ENCODE measurements at regions not wholly inside any gene's neighbourhood (a gene's known extent, or its start where the extent isn't known, plus 50 kb on each side); places are given as distances from the start of the nearest gene placed in this dataset.

- Histone ChIP-seq H3K27me3 (replicated peaks in 1 of 4; ENCODE audit: control extremely low read depth in 1 of 4, control insufficient read depth in 3 of 4, insufficient read depth in 4 of 4, low read length in 3 of 4) (no peaks in the 10 kb centered on the region), H2AFZ (ENCODE audit: insufficient read depth, low read depth, low read length, poor library complexity, severe bottlenecking) (no peak overlapping the region), H3K27ac (ENCODE audit: low read length in 2 of 2) (no peak overlapping the region), H3K9ac (ENCODE audit: low read length) (no peak overlapping the region), H3K9me3 (ENCODE audit: control extremely low read depth in 1 of 3, control insufficient read depth in 2 of 3, insufficient read depth in 1 of 3, low read length in 2 of 3) (peaks cover 0 to 13% (median 0%) of the 10 kb centered on the region in 3 donors), H3K4me1 (ENCODE audit: control insufficient read depth in 2 of 2, insufficient read depth in 2 of 2, low read length in 2 of 2) (no peaks in the 10 kb centered on the region), H3K79me2 (ENCODE audit: control insufficient read depth, insufficient read depth, low read length) (no peaks in the 10 kb centered on the region), H3K36me3 (replicated peaks in 1 of 2; ENCODE audit: control extremely low read depth in 1 of 2, control insufficient read depth in 1 of 2, extremely low read depth in 1 of 2, insufficient read depth in 2 of 2, low read length in 1 of 2) (no peaks in the 10 kb centered on the region), H4K20me1 (ENCODE audit: control insufficient read depth, insufficient read depth, low read length, poor library complexity, severe bottlenecking) (no peaks in the 10 kb centered on the region), H3K4me3 (ENCODE audit: control extremely low read depth in 1 of 5, extremely low read depth in 1 of 5, insufficient read depth in 1 of 5, low read depth in 2 of 5, low read length in 4 of 5) (no peak overlapping the region), H3K4me2 (replicated peaks; ENCODE audit: low read depth, low read length, poor library complexity, severe bottlenecking) (no peak overlapping the region)
- Mint-ChIP-seq H3K4me1 (no peaks in the 10 kb centered on the region), H3K9me3 (ENCODE audit: insufficient read depth) (no peaks in the 10 kb centered on the region), H3K4me3 (no peak overlapping the region), H3K27ac (no peak overlapping the region), H3K27me3 (no peaks in the 10 kb centered on the region)
- ATAC-seq (ENCODE audit: low read depth) (no peak), DNase-seq (no peak)
- no peak for TF ChIP-seq EZH2 (IDR thresholded peaks at IDR 0.05; ENCODE audit: borderline replicate concordance, insufficient read depth, low read depth, low read length, poor library complexity, severe bottlenecking)
- TF ChIP-seq, protein P1, sequence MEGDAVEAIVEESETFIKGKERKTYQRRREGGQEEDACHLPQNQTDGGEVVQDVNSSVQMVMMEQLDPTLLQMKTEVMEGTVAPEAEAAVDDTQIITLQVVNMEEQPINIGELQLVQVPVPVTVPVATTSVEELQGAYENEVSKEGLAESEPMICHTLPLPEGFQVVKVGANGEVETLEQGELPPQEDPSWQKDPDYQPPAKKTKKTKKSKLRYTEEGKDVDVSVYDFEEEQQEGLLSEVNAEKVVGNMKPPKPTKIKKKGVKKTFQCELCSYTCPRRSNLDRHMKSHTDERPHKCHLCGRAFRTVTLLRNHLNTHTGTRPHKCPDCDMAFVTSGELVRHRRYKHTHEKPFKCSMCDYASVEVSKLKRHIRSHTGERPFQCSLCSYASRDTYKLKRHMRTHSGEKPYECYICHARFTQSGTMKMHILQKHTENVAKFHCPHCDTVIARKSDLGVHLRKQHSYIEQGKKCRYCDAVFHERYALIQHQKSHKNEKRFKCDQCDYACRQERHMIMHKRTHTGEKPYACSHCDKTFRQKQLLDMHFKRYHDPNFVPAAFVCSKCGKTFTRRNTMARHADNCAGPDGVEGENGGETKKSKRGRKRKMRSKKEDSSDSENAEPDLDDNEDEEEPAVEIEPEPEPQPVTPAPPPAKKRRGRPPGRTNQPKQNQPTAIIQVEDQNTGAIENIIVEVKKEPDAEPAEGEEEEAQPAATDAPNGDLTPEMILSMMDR (IDR thresholded peaks at IDR 0.05) = no peak
- ChIA-PET POLR2A (no interaction called here), CTCF (no interaction called here)
- WGBS (ENCODE audit: insufficient coverage) = 96% methylated on average over 4 of the region's 4 CpGs
- intact Hi-C loops (cut with micrococcal nuclease) = no loop called here
These were observed 154.6 kb downstream of the TFCP2L1 start for GRCh38 chr2:121130301-121130850.

GRCh38 chr2:121131375-121131774 lies 153.6 kb downstream of the TFCP2L1 start:
- 95% methylated on average over 5 of the region's 9 CpGs for WGBS (ENCODE audit: insufficient coverage)
- Histone ChIP-seq H3K36me3 (replicated peaks in 1 of 2; ENCODE audit: control extremely low read depth in 1 of 2, control insufficient read depth in 1 of 2, extremely low read depth in 1 of 2, insufficient read depth in 2 of 2, low read length in 1 of 2) (no peaks in the 10 kb centered on the region), H3K4me1 (ENCODE audit: control insufficient read depth in 2 of 2, insufficient read depth in 2 of 2, low read length in 2 of 2) (no peaks in the 10 kb centered on the region), H3K27ac (ENCODE audit: low read length in 2 of 2) (no peak overlapping the region), H3K27me3 (replicated peaks in 1 of 4; ENCODE audit: control extremely low read depth in 1 of 4, control insufficient read depth in 3 of 4, insufficient read depth in 4 of 4, low read length in 3 of 4) (no peaks in the 10 kb centered on the region), H3K9ac (ENCODE audit: low read length) (no peak overlapping the region), H4K20me1 (ENCODE audit: control insufficient read depth, insufficient read depth, low read length, poor library complexity, severe bottlenecking) (no peaks in the 10 kb centered on the region), H3K79me2 (ENCODE audit: control insufficient read depth, insufficient read depth, low read length) (no peaks in the 10 kb centered on the region), H2AFZ (ENCODE audit: insufficient read depth, low read depth, low read length, poor library complexity, severe bottlenecking) (no peak overlapping the region), H3K4me2 (replicated peaks; ENCODE audit: low read depth, low read length, poor library complexity, severe bottlenecking) (no peak overlapping the region), H3K4me3 (ENCODE audit: control extremely low read depth in 1 of 5, extremely low read depth in 1 of 5, insufficient read depth in 1 of 5, low read depth in 2 of 5, low read length in 4 of 5) (no peak overlapping the region), H3K9me3 (ENCODE audit: control extremely low read depth in 1 of 3, control insufficient read depth in 2 of 3, insufficient read depth in 1 of 3, low read length in 2 of 3) (peaks cover 0 to 18% (median 0%) of the 10 kb centered on the region in 3 donors)
- Mint-ChIP-seq H3K9me3 (ENCODE audit: insufficient read depth) (no peaks in the 10 kb centered on the region), H3K27me3 (no peaks in the 10 kb centered on the region), H3K27ac (no peak overlapping the region), H3K4me1 (no peaks in the 10 kb centered on the region), H3K4me3 (no peak overlapping the region)
- intact Hi-C loops (cut with micrococcal nuclease) = no loop called here
- DNase-seq (no peak), ATAC-seq (ENCODE audit: low read depth) (no peak)
- POLR2A ChIA-PET = no interaction called here
- CTCF ChIA-PET = no interaction called here
- no peak for TF ChIP-seq EZH2 (IDR thresholded peaks at IDR 0.05; ENCODE audit: borderline replicate concordance, insufficient read depth, low read depth, low read length, poor library complexity, severe bottlenecking)
- TF ChIP-seq, protein P1 (IDR thresholded peaks at IDR 0.05) = no peak

Data from B cell (primary cell).